Skin of body (tissue), 1 donor: ENCODE measurements at regions not wholly inside any gene's neighbourhood (a gene's known extent, or its start where the extent isn't known, plus 50 kb on each side); places are given as distances from the start of the nearest gene placed in this dataset.
"Not testable (repeated sequence)": the region's sequence is repeated elsewhere in the genome, so short reads cannot be mapped to it uniquely, and the experiment has no call there.

Source experiments
- DNase-seq: peaks from one replicate; lab custom pipeline; 2025; lab: John Stamatoyannopoulos, UW

- DNase-seq, result no peak
Measured at GRCh38 chr1:3992103-3992556, 92.1 kb upstream of the C1orf174 start.

- DNase-seq, result no peak
Measured at GRCh38 chr1:3992746-3993145, 92.7 kb upstream of the C1orf174 start.

GRCh38 chr1:3993619-3994375 is 93.7 kb upstream of the C1orf174 start:
- DNase-seq, result no peak

- no peak for DNase-seq
Measured at GRCh38 chr1:3995141-3995780, 95.2 kb upstream of the C1orf174 start.

- DNase-seq, result no peak
Measured at GRCh38 chr1:3996846-3997705, 97.0 kb upstream of the C1orf174 start.

GRCh38 chr1:3998086-3998485 is 98.0 kb upstream of the C1orf174 start:
- no peak for DNase-seq

GRCh38 chr1:3999514-3999913 is 99.4 kb upstream of the C1orf174 start:
- DNase-seq, result not testable (repeated sequence)

- DNase-seq, result no peak
Measured at GRCh38 chr1:3999941-4000735, 100.1 kb upstream of the C1orf174 start.

- no peak for DNase-seq
Measured at GRCh38 chr1:4000811-4001251, 100.8 kb upstream of the C1orf174 start.

- DNase-seq, result no peak
Measured at GRCh38 chr1:4001461-4001860, 101.4 kb upstream of the C1orf174 start.

- no peak for DNase-seq
Measured at GRCh38 chr1:4002061-4002521, 102.0 kb upstream of the C1orf174 start.

- DNase-seq, result no peak
Measured at GRCh38 chr1:4002741-4003140, 102.7 kb upstream of the C1orf174 start.

GRCh38 chr1:4003846-4004505 is 103.9 kb upstream of the C1orf174 start:
- no peak for DNase-seq

GRCh38 chr1:4004635-4005430 is 104.8 kb upstream of the C1orf174 start:
- no peak for DNase-seq

GRCh38 chr1:4005431-4005830 is 105.4 kb upstream of the C1orf174 start:
- no peak for DNase-seq

- DNase-seq, result no peak
Measured at GRCh38 chr1:4006676-4007374, 106.8 kb upstream of the C1orf174 start.

GRCh38 chr1:4010284-4010683 is 110.2 kb upstream of the C1orf174 start:
- no peak for DNase-seq

GRCh38 chr1:4010814-4011605 is 110.9 kb upstream of the C1orf174 start:
- DNase-seq, result no peak
